ENCODE measurements at regions not wholly inside any gene's neighbourhood (a gene's known extent, or its start where the extent isn't known, plus 50 kb on each side); places are given as distances from the start of the nearest gene placed in this dataset.
A peak's percentile ranks its signal among the peaks of the same experiment; 100 is the strongest.

DNA sequence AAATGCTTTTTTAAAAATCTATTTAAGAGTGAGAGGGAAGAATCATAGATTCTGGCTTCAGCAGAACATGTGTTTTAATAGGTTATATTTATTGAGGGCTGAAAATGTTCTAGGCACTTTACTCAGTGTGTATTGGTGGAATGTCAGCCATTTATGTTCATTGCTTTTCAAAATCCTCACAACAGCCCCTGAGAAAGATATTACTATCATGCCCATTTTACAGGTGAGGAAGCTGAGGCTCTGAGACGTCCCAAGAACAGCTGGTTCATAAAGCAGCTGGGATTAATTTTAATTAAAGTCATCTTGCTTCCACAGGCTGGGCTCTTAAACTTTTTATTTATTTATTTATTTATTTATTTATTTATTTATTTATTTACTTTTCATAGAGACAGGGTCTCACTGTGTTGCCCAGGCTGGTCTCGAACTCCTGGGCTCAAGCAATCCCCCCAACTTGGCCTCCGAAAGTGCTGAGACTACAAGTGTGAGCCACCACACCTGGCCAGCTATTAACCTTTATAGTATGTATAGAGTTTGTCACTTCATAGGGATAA is 364.6 kb downstream of the SHQ1 start:
- DNase-seq = no peak

DNA sequence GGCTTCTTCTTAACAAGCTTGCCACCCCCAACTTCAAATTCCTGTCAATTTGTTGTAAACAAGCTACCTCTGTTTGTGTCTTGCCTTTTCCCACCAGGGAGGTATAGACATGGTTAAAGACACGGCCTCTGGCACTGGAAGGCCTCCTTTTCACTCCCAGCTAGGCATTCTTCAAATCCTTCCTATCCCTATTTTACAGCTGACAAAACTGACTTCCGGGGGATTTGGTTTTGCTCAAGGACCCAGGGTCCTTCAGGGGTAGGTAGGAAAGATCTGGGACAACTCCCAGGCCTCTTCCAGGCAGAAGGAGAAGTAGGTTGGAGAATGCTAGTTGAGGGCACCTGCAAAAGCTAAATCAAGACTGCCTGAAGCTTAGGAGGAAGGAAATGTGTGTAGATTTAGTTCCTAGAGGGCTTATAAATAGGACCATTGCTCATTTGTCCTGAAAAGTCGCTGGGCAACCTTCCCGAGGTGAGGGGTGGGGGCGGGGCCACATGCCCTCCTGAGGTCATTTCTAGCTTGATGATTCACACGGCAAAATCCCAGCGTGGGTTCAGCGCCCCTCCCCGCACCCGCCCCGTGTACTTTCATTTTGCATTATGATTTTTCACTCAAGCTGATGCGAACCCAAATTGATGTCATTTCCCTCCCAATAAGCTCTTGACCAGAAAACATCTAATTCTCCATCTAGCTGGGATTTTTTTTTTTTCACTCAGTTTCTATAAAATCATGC is 365.5 kb downstream of the SHQ1 start:
- DNase-seq = peak; percentile 78

DNA sequence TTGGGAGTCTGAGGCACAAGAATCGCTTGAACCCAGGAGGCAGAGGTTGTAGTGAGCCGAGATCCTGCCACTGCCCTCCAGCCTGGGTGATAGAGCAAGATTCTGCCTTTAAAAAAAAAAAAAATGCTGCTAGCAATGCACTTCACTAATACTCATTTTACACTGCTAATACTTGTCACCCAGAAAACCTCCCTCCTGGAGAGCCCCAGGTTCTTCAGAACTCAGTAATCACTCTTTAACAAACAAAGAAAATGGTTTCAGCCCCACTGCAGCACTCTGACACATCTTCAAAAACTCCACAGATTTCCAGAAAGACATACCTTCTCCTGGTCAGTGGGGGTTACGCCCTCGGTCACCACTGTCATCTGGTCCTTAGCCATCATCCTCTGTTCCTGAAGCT is 366.7 kb downstream of the SHQ1 start:
- no peak for DNase-seq

DNA sequence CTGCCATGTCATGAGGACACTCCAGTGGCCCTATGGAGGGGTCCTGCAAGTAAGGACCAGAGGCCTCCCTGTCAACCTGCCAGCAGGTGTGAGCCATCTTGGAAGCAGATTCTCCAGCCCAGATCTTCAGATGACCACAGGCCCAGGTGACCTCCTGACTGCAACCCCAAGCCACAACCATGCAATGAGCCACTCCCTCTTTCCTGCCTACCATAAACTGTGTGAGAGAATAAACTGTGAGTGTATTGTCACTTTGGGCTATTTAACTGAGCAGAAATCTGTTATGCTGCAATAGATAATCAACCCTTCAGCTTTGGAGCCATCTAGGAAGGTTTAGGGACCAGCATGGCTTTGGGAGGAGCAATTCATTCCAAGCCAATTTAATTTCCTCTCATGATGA is 367.9 kb downstream of the SHQ1 start:
- DNase-seq = no peak

DNA sequence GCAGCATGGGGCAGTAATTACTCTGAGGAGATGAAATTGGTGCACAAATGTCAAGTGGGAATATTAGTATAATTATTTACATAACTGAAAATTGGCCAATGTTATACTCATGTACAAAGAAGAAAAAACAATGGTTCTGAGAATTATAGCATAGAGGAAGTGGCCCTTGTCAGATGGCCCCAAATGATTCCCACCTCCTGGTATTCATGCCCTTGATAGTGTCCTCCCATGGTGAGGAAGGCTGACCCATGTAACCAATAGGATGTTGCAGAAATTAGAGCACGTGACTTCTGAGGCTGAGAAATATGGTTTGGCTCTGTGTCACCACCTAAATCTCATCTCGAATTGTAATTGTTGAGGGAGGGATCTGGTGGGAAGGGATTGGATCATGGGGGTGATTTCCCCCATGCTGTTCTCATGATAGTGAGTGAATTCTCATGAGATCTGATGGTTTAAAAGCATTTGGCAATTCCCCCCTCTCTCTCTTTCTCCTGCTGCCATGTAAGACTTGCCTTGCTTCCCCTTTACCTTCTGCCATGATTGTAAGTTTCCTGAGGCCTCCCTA is 368.5 kb downstream of the SHQ1 start:
- no peak for DNase-seq

DNA sequence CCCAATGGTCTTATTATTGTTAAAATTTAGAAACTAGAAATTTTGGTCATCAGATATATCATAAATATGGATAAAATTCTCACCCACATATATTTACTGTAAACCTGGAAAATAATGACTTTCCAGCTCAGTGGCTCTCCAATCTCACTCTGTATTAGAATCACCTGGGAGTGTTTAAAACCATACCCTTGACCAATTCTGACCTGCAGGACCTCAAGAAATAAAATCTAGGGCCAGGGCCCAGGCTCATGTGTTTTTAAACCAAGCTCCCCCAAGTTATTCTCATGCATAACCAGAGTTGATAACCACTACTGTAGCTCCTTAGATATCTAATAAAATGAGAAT is 372.1 kb downstream of the SHQ1 start:
- DNase-seq = no peak

DNA sequence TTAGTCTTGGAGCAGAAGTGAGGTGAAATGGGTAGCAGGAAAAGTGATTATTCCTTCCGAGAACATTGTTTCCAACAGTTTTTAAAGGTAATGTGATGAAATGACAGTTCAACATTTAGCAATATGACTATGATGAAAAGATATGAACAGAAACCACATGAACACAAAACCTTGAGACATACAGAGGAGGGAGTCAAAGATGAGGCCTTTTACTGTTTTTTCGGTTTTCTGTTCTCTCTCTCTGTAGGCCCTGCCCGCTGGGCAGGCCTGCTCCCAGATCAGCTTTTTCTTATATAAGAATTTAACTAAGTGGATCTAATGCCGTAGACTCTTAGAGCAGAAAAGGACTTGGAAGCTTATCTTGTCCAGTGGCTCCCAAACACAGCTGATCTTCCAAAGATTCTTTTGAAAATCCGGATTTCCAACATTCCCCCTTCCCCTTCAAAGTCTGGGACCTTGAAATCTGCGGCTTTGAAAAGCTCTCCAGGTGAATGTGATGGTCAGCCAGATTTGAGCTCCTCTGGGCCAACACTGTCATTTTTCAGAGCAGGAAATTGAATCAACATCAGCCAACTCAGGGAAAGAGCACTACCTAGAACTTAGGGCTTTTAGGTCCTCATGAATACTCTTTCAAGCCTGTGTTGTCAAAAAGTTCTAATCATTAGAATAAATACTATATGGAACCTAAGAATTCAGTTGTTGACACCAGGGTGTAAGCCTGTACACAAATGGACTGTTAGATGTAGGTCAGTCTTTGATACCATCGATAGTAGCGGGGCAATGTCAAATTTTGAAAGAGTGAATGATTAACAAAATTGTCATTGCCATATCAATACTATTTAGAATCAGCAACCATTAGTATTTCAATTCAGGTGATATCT is 372.7 kb downstream of the SHQ1 start:
- DNase-seq = no peak

DNA sequence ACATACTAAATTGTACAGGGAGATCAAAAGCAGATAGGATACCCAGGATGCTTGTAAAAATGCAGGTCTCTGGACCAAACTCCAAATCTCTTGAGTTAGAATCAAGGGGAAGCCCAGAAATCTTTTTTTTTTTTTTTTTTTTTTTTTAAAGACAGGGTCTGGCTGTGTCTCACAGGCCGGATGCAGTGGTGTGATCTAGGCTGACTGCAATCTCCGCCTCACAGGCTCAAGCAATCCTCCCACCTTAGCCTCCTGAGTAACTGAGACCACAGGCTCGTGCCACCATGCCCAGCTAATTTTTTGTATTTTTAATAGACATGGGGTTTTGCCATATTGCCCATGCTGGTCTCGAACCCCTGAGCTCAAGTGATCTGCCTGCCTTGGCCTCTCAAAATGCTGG is 373.5 kb downstream of the SHQ1 start:
- DNase-seq = no peak

DNA sequence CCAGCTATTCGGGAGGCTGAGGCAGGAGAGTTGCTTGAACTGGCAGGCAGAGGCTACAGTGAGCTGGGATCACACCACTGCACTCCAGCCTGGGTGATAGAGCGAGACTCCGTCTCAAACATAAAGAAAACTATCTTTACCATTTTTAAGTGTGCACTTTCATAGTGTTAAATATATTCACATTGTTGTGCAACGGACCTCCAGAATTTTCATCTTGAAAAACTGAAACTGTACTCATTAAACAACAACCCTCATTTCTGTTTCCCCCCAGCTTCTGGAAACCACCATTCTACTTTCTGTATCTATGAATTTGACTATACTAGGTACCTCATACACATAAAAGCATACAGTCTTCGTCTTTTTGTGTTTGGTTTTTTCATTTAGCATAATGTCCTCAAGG is 375.1 kb downstream of the SHQ1 start:
- no peak for DNase-seq

DNA sequence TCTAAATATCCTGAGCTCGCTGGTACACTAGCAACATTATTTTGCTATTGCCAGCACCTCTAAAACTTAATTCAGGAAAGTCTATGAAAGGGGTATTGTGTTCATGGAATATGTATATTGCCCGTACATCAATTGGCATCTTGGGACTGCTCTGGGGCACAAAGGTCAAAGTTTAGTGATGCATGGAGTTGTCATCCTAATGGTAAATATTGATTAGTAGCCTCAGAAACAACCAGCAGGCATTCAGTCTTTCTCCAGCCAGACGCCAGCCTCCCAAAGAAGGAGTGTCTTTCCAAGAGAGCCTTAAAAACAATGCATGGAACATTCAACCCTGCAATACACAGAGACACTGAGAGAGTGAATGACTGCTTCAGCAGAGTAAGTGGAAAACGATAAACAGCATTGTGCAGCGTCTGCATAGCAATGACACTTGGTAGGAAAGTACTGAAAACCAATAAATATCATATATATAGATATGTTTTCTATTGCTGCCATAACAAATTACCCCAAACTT is 377.3 kb downstream of the SHQ1 start:
- no peak for DNase-seq

DNA sequence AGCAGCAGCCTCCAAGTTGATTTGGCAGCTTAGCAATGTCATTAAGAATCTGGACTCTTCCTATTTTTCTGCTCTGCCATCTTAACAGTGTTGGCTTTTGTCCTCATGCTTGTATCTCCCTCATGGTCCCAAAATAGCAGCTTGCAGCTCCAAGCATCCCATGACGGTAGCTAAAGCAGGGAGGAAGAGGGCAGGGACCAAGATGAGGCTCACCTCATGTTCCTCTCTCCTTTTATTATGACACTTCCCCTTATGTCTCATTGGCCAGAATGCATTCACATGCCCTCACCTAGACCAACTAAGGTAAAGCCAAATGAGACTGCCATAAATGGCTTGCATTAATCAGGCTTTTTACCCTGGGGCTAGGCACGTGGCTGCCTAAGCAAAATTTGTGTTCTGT is 382.4 kb downstream of the SHQ1 start:
- DNase-seq = no peak

DNA sequence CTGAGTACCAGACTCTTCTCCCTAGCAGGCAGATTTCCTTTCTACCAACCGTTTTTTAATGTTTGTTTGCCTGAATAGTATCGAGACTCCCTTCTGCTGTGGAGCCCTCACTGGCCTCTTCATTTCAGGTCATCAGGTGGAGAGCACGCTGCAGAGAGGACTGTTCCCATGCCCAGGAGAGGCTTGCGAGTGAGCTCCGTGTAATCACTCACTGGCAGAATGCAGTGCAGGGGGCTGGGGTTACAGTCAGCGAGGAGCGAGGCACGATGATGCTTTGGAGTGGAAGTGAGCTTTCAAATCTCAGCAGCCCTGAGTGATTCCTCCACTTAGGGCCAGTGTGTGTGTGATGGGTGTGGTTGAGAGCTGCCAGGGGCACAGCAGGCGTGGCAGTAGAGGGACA is 385.2 kb downstream of the SHQ1 start:
- no peak for DNase-seq

DNA sequence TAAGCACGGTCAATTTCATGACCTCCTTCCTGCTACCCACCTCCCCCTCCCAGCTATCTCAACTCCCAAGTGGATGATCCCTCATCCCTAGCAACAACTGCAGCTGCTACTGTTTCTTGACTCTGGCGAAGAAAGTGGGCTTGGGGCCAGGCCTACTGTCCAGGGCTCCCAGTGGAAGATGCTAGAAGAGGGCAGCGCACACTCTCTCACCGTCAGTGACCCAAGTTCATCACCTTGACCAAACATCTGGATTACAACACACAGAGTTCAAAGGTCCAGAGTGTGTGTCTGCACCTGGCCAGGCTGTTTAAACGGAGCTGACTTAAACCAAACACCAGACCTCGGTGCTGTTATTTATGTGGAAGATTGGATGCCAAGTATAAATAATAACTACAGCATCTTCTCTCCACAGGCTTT is 385.6 kb downstream of the SHQ1 start:
- no peak for DNase-seq

DNA sequence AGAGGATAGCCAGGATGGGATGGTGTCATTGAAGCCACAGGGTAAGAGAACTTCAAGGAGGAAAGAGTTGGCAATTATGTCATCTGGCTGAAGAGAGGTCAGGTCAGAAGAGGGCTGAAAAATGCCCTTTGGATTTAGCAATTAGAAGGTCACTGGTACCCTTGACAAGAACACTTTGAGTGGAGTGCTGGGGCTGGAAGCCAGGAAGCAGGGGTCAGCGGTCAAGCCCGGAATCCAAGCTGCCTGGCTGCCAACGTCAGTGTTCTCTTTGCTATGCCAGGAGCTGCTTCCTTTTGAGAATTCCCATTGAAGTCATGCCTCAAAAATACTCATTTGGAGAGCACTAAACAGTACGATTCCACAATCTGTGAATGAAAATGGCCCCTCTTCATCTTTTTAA is 386.5 kb downstream of the SHQ1 start:
- no peak for DNase-seq

DNA sequence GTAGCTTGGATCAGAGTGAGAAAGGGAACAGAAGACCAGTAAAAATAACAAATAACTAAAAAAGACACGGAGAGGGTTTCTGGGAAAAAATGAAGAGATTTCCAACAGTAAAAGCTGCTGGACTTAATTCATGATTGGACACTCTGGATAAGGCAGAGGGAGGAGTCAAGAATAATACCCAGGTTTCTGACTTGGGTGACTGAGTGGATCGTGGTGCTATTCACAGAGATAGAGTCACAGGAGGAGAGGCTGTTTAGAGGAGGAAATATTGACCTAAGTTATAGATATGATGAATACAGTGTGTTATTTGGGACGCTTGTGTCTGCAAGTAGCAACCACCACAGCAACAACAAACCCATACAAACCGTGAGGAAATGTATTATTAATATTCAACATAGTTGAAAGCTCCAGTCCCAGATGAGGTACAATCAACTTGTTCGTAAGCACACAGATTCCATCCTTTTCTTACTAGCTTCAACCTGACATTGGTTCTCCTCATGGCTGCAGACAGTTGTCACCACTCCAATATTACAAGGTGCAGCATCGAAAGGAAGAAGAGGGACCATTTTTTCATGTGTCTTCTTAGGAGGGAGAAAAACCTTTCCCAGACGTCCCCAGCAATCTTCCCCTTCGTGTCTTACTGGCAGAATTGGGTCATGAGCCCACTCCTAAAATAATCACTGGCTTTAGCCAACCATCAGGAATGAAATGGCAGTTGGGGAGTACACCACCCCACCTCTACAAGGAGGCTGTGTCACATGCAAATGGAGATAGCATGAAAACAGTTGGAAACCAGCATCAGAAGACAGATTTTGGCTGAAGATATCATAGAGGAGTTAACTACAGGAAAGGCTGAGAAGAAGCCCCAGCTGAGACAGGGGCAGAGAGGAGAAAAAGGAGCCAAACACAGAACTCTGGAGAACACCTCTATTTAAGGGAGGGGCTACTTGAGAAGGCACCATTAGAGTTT is 387.8 kb downstream of the SHQ1 start:
- DNase-seq = no peak

DNA sequence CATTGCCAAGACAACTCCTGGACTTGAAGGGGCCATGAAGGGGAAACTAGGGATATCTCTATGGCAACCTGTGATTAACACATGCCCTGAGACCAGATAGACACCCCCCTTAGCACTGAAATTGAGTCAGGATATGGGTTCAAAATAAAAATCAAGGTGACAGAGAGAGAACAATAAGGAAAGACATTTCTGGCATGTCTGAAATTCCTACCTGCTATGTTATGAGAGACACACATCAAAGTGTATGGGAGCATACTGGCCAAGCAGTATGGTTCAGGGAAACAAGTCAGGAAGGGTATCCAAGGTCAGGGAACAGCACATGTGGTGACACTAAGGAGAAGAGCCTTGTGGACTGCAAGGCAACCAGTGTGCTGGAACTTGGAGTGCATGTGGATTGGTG is 388.7 kb downstream of the SHQ1 start:
- no peak for DNase-seq

DNA sequence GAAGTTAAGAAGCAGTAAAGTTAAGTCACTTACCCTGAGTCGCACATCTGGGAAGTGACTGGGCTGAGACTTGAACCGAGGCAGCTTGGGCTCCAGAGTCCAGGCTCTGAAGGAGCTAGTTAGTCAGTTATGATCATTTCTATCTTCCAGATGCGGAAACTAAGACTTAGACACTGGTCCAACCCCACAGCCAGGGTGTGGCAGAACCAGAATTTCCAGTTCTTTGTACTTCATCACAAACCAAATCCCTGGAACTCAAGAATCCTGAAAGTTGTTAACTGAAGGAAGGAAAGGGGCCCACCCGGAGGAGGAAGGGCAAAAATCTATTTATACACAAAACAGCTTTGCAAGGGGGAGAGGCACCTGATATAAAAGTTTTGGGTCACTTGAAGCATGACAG is 389.9 kb downstream of the SHQ1 start:
- no peak for DNase-seq

DNA sequence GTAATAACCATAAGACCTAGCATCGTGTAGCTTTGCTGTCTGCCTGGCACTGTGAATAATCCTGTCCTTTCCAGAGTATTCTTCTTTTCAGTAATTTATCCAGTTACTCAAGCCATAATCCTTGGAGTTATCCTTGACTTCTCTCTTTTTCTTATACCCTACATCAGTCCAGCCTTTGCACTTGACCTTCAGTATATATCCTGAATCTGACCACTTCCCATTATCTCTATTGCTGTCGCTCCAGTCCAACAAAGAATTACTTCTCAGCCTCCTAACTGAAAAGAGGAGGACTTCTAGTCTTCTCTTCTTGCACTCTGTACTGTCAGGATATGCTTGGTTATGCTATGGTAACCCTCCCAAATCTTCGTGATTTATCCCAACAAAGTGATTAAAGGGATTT is 393.8 kb downstream of the SHQ1 start:
- no peak for DNase-seq

DNA sequence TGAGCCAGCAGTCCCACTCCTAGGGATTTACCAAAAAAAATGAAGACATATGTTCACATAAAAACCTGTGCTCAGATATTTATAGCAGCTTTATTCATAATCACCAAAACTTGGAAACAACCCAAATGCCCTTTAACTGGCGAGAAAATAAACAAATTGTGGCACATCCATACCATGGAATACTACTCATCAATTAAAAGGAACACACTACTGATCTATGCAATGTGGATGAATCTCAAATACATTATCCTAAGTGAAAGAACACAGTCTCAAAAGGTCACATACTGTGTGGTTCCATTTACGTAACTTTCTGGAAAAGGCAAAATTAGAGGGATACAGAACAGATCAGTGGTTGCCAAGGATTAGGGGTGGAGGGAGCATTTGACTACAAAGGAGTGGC is 394.5 kb downstream of the SHQ1 start:
- no peak for DNase-seq

DNA sequence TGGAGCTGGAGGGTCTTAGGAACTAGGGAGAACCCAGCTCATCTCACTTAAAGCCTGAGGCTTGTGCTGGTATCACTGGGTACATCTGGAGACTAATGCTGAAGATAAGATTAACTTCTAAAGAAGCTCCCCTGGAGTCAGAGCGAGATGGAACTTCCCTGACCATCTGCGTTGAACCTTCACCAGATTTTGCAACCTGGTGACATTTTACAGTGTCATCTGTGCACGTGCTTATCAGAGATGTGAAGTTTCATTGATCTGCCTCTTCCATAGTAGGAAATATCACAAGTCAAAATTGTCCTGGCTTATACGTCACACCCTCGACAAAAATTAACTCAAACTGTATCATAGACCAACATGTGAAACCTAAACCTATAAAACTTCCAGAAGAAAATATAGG is 395.5 kb downstream of the SHQ1 start:
- no peak for DNase-seq

DNA sequence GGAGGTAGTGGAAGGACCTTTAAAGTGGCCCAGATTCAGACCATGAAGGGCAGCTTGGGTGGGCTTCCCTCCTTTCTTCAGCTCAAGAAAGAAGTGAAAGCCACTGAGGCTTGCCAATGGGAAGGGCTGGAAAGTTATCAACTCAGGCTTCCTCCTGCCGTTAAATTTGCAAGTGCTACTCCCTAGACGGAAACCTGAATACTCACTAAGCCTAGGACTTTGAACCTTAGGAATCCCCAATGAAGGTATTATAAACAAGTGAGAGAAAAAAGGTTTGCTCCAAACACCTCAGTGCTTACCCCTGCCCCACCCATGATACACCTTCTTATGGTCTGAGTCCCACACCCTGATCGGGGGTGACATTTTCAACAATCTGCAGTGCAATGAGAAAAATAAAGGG is 396.4 kb downstream of the SHQ1 start:
- no peak for DNase-seq

DNA sequence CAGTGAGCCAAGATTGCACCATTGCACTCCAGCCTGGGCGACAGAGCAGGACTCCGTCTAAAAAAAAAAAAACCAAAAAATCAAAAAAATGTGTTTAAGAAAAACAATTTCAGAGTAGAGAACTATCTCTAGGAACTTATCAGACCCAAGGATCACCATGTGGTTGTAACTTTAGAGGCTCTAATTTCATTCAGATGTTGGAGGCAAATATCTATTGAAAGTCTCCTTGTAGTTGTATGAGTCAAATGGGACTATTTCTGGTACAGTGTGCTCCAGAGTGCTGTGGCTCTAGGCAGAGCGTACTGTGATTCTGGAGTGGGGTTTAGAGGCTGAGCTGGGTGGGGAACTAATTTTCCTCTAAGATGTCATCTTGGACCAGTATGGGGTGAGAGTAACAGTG is 398.7 kb downstream of the SHQ1 start:
- no peak for DNase-seq

DNA sequence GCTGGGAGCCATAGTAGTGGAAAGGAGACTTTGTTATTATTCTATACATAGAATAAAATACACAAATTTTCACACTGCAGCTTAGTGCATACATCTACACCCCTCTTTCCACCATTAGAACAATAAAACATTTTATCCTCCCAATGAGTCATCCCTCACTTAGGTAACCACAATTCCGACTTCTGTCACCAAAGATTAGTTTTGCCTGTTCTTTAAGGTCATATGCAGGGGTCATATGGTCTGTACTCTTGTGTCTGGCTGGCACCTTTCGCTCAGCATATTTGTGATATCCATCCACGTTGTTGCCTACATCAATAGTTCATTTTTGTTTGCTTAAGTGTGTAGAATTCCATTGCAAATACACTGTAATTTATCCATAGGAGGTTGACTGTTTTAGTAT is 399.4 kb downstream of the SHQ1 start:
- DNase-seq = no peak
